OCI-LY1 (cell line): ENCODE measurements at regions not wholly inside any gene's neighbourhood (a gene's known extent, or its start where the extent isn't known, plus 50 kb on each side); places are given as distances from the start of the nearest gene placed in this dataset.
"Not testable (repeated sequence)": the region's sequence is repeated elsewhere in the genome, so short reads cannot be mapped to it uniquely, and the experiment has no call there.

Source experiments
- H2AFZ ChIP-seq: fragments of 200-600 bp; sonication (generic), shearing (Covaris generic); 2 replicates; pipeline ENCODE4 v1.6.0; 2014; ENCODE audit warnings: antibody characterized with exemption, mild to moderate bottlenecking, low read length
- H3F3A ChIP-seq: fragments of 200-600 bp; sonication (generic), shearing (Covaris generic); 2 replicates; pipeline ENCODE4 v1.6.0; 2014; ENCODE audit warnings: mild to moderate bottlenecking, antibody characterized with exemption, low read length, moderate library complexity; ENCODE audit not compliant: insufficient read depth
- H3K27ac ChIP-seq: fragments of 200-600 bp; sonication (generic); 2 replicates; pipeline ENCODE4 v1.5.1; 2014; ENCODE audit warnings: low read length, mixed run types, mild to moderate bottlenecking, low read depth; ENCODE audit not compliant: poor library complexity, severe bottlenecking
- H3K27me3 ChIP-seq: fragments of 200-600 bp; sonication (generic); 2 replicates; pipeline ENCODE4 v1.6.0; 2014; ENCODE audit warnings: antibody characterized with exemption, mild to moderate bottlenecking, low read length, moderate library complexity; ENCODE audit not compliant: insufficient read depth
- H3K36me3 ChIP-seq: fragments of 200-600 bp; sonication (generic); 2 replicates; pipeline ENCODE4 v1.6.1; 2014; ENCODE audit warnings: mild to moderate bottlenecking, antibody characterized with exemption, low read length, moderate library complexity, mixed read lengths; ENCODE audit not compliant: insufficient read depth
- H3K4me1 ChIP-seq: fragments of 200-600 bp; sonication (generic); 2 replicates; pipeline ENCODE4 v1.5.1; 2014; ENCODE audit warnings: mild to moderate bottlenecking, low read length, moderate library complexity; ENCODE audit not compliant: insufficient read depth, severe bottlenecking
- H3K4me2 ChIP-seq: fragments of 200-600 bp; sonication (generic), shearing (Covaris generic); 2 replicates; pipeline ENCODE4 v1.6.1; 2014; ENCODE audit warnings: low read length
- H3K4me3 ChIP-seq: fragments of 200-600 bp; sonication (generic); 2 replicates; pipeline ENCODE4 v1.5.1; 2014; ENCODE audit warnings: low read length, low read depth, mild to moderate bottlenecking, mixed read lengths; ENCODE audit not compliant: poor library complexity, severe bottlenecking
- H3K79me2 ChIP-seq: fragments of 200-600 bp; shearing (Covaris generic); 2 replicates; pipeline ENCODE4 v1.6.1; 2016; ENCODE audit warnings: mixed run types, low read length, mixed read lengths; ENCODE audit not compliant: insufficient read depth
- H3K9ac ChIP-seq: fragments of 200-600 bp; sonication (generic), shearing (Covaris generic); 2 replicates; pipeline ENCODE4 v1.6.1; 2014; ENCODE audit warnings: mild to moderate bottlenecking, low read length, mixed read lengths
- H3K9me2 ChIP-seq: fragments of 200-600 bp; sonication (generic), shearing (Covaris generic); 2 replicates; pipeline ENCODE4 v1.6.1; 2014; ENCODE audit warnings: low read depth, mild to moderate bottlenecking, low read length, mixed read lengths
- H3K9me3 ChIP-seq: fragments of 200-600 bp; shearing (Covaris generic); 2 replicates; pipeline ENCODE4 v1.6.1; 2014; ENCODE audit warnings: low read length, mixed read lengths
- H4K20me1 ChIP-seq: fragments of 200-600 bp; sonication (generic), shearing (Covaris generic); 2 replicates; pipeline ENCODE4 v1.6.0; 2016; ENCODE audit warnings: mild to moderate bottlenecking, low read length; ENCODE audit not compliant: insufficient read depth
- CTCF ChIP-seq: fragments of 200-600 bp; sonication (generic), shearing (Covaris generic); IDR thresholded peaks from 2 replicates; pipeline ENCODE4 v1.5.1; 2017; ENCODE audit warnings: mild to moderate bottlenecking, antibody characterized with exemption, low read length, moderate library complexity, mixed read lengths
- EZH2 ChIP-seq: fragments of 200-600 bp; sonication (generic), shearing (Covaris generic); IDR thresholded peaks from 2 replicates; pipeline ENCODE4 v1.8.0; 2017; ENCODE audit warnings: borderline replicate concordance, mixed run types, mild to moderate bottlenecking, antibody characterized with exemption, low read length, moderate library complexity, mixed read lengths

GRCh38 chr9:65400886-65401285 is 115.9 kb upstream of the FOXD4L5 start:
- Histone ChIP-seq H3K36me3 (no peaks in the 10 kb centered on the region), H4K20me1 (no peaks in the 10 kb centered on the region), H3F3A (no peaks in the 10 kb centered on the region), H3K9ac (no peak overlapping the region), H3K79me2 (no peaks in the 10 kb centered on the region), H3K4me1 (no peaks in the 10 kb centered on the region), H2AFZ (no peak overlapping the region), H3K27me3 (no peaks in the 10 kb centered on the region), H3K27ac (no peak overlapping the region), H3K4me2 (no peak overlapping the region), H3K9me2 (no peaks in the 10 kb centered on the region), H3K4me3 (no peak overlapping the region), H3K9me3 (no peaks in the 10 kb centered on the region)
- no peak for TF ChIP-seq CTCF
- no peak for TF ChIP-seq EZH2

DNA sequence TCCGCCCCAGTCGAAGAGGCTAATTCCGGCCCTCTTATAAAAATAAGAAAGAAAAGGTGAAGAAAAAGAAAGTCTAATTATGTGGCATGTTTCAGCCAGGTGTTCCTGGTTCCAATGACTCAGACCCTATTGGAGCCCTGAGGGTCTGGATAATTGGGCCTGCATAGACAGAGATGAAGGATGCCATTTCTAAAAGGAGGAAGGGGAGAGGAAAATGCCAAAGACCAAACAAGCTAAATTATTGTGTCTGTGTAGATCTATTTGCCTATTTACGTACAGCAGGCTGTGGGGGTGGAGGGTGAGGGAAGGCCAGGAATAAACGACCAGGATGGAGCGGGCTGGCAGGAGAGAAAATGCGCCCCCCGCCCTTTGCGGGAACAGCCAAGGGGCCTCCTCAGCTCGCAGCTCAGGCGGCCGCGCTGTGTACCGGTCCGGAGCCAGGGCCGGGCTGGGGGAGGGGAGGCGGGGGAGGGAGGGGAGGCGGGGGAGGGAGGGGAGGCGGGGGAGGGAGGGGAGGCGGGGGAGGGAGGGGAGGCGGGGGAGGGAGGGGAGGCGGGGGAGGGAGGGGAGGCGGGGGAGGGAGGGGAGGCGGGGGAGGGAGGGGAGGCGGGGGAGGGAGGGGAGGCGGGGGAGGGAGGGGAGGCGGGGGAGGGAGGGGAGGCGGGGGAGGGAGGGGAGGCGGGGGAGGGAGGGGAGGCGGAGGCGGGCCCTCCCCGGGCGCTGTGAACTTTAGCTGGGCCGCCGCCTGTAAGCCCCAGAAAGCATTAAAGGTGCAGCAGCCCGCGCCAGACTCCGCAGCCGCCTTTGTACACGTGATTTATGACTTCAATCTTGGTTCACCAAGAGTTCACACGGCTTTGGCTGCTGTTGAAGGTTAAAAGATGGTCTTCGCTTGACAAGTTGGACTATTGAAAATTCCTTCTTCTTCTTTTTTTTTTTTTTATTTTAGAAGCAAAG is 113.0 kb upstream of the FOXD4L5 start:
- not testable (repeated sequence) for H3K4me2 ChIP-seq, H3K9ac ChIP-seq, H3K27me3 ChIP-seq, H4K20me1 ChIP-seq, H3K36me3 ChIP-seq, H2AFZ ChIP-seq, H3K79me2 ChIP-seq, H3K27ac ChIP-seq, H3F3A ChIP-seq, H3K4me3 ChIP-seq, H3K4me1 ChIP-seq, H3K9me3 ChIP-seq, H3K9me2 ChIP-seq

DNA sequence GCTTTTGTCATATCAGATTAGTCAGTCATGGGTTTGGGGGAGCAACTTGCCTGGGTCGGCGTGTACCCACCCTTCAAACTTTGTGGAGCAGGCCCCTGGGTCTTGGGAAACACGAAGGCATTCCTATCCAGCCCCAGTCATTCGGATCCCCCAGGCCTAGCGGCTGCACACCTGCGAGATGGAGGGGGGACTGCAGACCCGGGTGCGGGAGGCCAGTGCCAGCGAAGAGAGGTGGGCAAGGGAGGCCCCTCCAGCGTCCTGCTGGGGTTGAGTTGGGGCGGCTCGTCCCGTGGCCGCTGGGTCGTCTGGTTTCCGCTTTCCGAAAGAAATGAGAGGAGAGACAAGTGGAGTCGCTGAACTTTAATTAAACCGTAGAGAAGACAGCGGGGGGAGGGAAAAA is 112.2 kb upstream of the FOXD4L5 start:
- not testable (repeated sequence) for H2AFZ ChIP-seq, H3K4me2 ChIP-seq, H3K9me2 ChIP-seq, H3K9ac ChIP-seq, H3K27me3 ChIP-seq, H3K4me3 ChIP-seq, H3K79me2 ChIP-seq, H3K9me3 ChIP-seq, H3F3A ChIP-seq, H4K20me1 ChIP-seq, H3K4me1 ChIP-seq, H3K27ac ChIP-seq, H3K36me3 ChIP-seq

DNA sequence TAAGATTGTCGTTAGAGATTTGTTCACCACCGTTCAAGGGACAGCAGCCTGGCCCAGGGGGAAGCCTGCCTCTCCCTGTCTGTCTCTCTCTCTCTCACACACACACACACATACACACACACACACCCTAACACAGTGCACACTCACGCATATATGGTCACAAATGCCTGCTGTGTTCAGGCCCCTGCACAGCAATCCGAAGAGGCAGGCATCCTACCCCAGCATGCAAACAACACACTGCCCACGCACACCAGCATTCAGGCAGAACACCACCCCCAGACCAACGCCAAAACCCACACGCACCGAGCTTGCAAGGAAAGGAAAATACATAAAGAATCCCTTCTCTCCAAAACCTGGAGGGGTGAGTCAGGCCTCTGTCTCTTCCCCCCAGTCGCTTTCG is 111.6 kb upstream of the FOXD4L5 start:
- not testable (repeated sequence) for H3K4me2 ChIP-seq, H3K79me2 ChIP-seq, H3K9me3 ChIP-seq, H3K9ac ChIP-seq, H3F3A ChIP-seq, H3K27ac ChIP-seq, H3K9me2 ChIP-seq, H3K4me1 ChIP-seq, H3K27me3 ChIP-seq, H2AFZ ChIP-seq, H3K36me3 ChIP-seq, H4K20me1 ChIP-seq, H3K4me3 ChIP-seq

DNA sequence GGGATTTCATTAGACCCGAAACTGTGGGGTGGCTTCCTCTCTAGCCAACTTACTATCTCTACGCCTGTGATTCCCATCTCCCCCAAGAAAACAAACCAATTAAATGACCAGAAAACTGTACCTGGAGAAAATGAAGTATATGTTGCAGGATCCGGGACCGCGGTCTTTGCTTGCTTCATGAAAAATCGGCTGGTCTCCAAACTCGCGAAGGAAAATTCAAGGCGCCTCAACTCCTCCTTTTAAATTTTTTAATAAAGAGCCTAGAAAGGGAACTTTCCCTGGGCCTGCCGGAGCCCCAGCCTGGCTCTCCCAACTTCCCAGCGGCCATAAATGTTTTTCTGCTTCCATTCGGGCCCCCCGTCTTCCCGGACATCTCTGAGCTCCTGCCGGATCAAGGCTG is 110.8 kb upstream of the FOXD4L5 start:
- not testable (repeated sequence) for H2AFZ ChIP-seq, H3K79me2 ChIP-seq, H3K9me3 ChIP-seq, H3K27ac ChIP-seq, H3K4me1 ChIP-seq, H3K27me3 ChIP-seq, H3K4me3 ChIP-seq, H3K4me2 ChIP-seq, H4K20me1 ChIP-seq, H3K9ac ChIP-seq, H3K9me2 ChIP-seq, H3F3A ChIP-seq, H3K36me3 ChIP-seq

- H4K20me1 ChIP-seq, H3K4me2 ChIP-seq, H3K4me1 ChIP-seq, H3F3A ChIP-seq, H3K4me3 ChIP-seq, H3K36me3 ChIP-seq, H2AFZ ChIP-seq, H3K9me2 ChIP-seq, H3K79me2 ChIP-seq, H3K27ac ChIP-seq, H3K9ac ChIP-seq, H3K27me3 ChIP-seq, H3K9me3 ChIP-seq: not testable (repeated sequence)
These were observed 110.1 kb upstream of the FOXD4L5 start for GRCh38 chr9:65395121-65395520.
